HG03064 (cell line): ENCODE measurements at regions not wholly inside any gene's neighbourhood (a gene's known extent, or its start where the extent isn't known, plus 50 kb on each side); places are given as distances from the start of the nearest gene placed in this dataset.

Experiments used
- ATAC-seq: cut with Tn5 transposase; IDR thresholded peaks from one replicate; pipeline ENCODE4 v1.9.1; 2021; ENCODE audit warnings: low read depth; ENCODE audit not compliant: unreplicated experiment

- ATAC-seq = no peak
Measured at GRCh38 chr13:87607266-87607665, 63.9 kb upstream of the SLITRK5 start.

- ATAC-seq = no peak
Measured at GRCh38 chr13:87614276-87614675, 56.9 kb upstream of the SLITRK5 start.
